HCT116 (cell line): ENCODE measurements at regions not wholly inside any gene's neighbourhood (a gene's known extent, or its start where the extent isn't known, plus 50 kb on each side); places are given as distances from the start of the nearest gene placed in this dataset.

Experiments used
- CEBPB ChIP-seq: IDR thresholded peaks from 2 replicates; pipeline ENCODE4 v1.6.1; 2012; ENCODE audit warnings: low read depth
- EGR1 ChIP-seq: IDR thresholded peaks from 2 replicates; pipeline ENCODE4 v1.6.1; 2012; ENCODE audit warnings: low read depth
- EZH2 ChIP-seq: fragments of 200-600 bp; sonication (generic); IDR thresholded peaks from 2 replicates; pipeline ENCODE4 v1.6.1; 2017; ENCODE audit warnings: antibody characterized with exemption, mixed run types
- JUND ChIP-seq: IDR thresholded peaks from 2 replicates; pipeline ENCODE4 v1.6.1; 2012
- POLR2A ChIP-seq: IDR thresholded peaks from 2 replicates; pipeline ENCODE4 v1.7.0; 2011; ENCODE audit warnings: borderline replicate concordance; ENCODE audit not compliant: insufficient read depth, insufficient read length; ENCODE audit errors: extremely low read depth
- RAD21 ChIP-seq: IDR thresholded peaks from 2 replicates; pipeline ENCODE4 v1.6.1; 2012; ENCODE audit warnings: low read depth, mild to moderate bottlenecking
- SIN3A ChIP-seq: IDR thresholded peaks from 2 replicates; pipeline ENCODE4 v1.6.1; 2012; ENCODE audit warnings: low read depth
- SP1 ChIP-seq: IDR thresholded peaks from 2 replicates; pipeline ENCODE4 v1.6.1; 2012; ENCODE audit warnings: low read depth
- SRF ChIP-seq: IDR thresholded peaks from 2 replicates; pipeline ENCODE4 v1.6.1; 2012; ENCODE audit warnings: low read depth
- ZNF274 ChIP-seq: fragments of 200-500 bp; sonication (Bioruptor generic); IDR thresholded peaks from 2 replicates; pipeline ENCODE4 v1.6.1; 2014; ENCODE audit warnings: mild to moderate bottlenecking, low read depth, low read length, inconsistent platforms
- TF ChIP-seq, protein P1 (sequence below): IDR thresholded peaks from 2 replicates; pipeline ENCODE4 v1.6.1; 2012
- TF ChIP-seq, protein P2 (sequence below), 3 experiments: fragments of 200-600 bp in 1 of 3; sonication (generic) in 1 of 3; IDR thresholded peaks in 2 of 3; conservative IDR thresholded peaks in 1 of 3; 2 replicates each; pipeline ENCODE4 v1.5.1; 2012 to 2017; ENCODE audit warnings: low read depth in 2 of 3, low read length in 2 of 3, antibody characterized with exemption in 1 of 3, borderline replicate concordance in 1 of 3, control low read depth in 1 of 3, mild to moderate bottlenecking in 1 of 3, mixed read lengths in 1 of 3, mixed run types in 1 of 3, moderate library complexity in 1 of 3; ENCODE audit not compliant: insufficient read depth in 1 of 3
- TF ChIP-seq, protein P3 (sequence below): IDR thresholded peaks from 2 replicates; pipeline ENCODE4 v1.6.1; 2012; ENCODE audit warnings: low read depth
- TF ChIP-seq, protein P4 (sequence below): IDR thresholded peaks from 2 replicates; pipeline ENCODE4 v1.6.1; 2011; ENCODE audit warnings: mild to moderate bottlenecking, low read length, moderate library complexity; ENCODE audit not compliant: insufficient replicate concordance; ENCODE audit errors: extremely low read depth

DNA sequence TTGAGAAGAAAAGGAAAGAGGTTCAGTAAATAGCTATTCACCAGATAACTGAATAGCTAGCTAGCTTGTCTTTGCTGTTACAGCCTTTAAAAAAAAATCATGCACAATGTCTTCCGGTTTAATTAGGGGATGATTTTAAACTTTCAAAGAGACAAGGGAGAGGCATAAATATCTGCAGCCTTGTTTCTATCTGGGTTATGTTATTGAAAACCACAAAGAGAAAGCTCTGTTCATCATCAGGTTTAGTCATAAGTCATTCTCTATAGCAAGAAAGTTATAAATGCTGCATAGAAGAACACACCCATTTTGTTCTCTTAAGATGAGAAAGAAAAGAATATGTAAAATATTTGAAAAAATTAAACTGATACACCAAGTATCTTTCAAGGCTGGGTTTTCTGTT, 1046.9 kb downstream of the AACS start:
- TF ChIP-seq EZH2 (no peak), POLR2A (no peak), SIN3A (no peak), EGR1 (no peak), RAD21 (no peak), JUND (no peak), CEBPB (no peak), SRF (no peak), SP1 (no peak), ZNF274 (no peak)
- TF ChIP-seq, protein P1, sequence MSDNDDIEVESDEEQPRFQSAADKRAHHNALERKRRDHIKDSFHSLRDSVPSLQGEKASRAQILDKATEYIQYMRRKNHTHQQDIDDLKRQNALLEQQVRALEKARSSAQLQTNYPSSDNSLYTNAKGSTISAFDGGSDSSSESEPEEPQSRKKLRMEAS = no peak
- TF ChIP-seq, protein P2, sequence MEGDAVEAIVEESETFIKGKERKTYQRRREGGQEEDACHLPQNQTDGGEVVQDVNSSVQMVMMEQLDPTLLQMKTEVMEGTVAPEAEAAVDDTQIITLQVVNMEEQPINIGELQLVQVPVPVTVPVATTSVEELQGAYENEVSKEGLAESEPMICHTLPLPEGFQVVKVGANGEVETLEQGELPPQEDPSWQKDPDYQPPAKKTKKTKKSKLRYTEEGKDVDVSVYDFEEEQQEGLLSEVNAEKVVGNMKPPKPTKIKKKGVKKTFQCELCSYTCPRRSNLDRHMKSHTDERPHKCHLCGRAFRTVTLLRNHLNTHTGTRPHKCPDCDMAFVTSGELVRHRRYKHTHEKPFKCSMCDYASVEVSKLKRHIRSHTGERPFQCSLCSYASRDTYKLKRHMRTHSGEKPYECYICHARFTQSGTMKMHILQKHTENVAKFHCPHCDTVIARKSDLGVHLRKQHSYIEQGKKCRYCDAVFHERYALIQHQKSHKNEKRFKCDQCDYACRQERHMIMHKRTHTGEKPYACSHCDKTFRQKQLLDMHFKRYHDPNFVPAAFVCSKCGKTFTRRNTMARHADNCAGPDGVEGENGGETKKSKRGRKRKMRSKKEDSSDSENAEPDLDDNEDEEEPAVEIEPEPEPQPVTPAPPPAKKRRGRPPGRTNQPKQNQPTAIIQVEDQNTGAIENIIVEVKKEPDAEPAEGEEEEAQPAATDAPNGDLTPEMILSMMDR (IDR thresholded peaks at IDR 0.05 in 2 of 3, conservative IDR thresholded peaks at IDR 0.05 in 1 of 3; ENCODE audit: borderline replicate concordance in 1 of 3, insufficient read depth in 1 of 3, low read depth in 2 of 3, low read length in 2 of 3) = no peak
- TF ChIP-seq, protein P3, sequence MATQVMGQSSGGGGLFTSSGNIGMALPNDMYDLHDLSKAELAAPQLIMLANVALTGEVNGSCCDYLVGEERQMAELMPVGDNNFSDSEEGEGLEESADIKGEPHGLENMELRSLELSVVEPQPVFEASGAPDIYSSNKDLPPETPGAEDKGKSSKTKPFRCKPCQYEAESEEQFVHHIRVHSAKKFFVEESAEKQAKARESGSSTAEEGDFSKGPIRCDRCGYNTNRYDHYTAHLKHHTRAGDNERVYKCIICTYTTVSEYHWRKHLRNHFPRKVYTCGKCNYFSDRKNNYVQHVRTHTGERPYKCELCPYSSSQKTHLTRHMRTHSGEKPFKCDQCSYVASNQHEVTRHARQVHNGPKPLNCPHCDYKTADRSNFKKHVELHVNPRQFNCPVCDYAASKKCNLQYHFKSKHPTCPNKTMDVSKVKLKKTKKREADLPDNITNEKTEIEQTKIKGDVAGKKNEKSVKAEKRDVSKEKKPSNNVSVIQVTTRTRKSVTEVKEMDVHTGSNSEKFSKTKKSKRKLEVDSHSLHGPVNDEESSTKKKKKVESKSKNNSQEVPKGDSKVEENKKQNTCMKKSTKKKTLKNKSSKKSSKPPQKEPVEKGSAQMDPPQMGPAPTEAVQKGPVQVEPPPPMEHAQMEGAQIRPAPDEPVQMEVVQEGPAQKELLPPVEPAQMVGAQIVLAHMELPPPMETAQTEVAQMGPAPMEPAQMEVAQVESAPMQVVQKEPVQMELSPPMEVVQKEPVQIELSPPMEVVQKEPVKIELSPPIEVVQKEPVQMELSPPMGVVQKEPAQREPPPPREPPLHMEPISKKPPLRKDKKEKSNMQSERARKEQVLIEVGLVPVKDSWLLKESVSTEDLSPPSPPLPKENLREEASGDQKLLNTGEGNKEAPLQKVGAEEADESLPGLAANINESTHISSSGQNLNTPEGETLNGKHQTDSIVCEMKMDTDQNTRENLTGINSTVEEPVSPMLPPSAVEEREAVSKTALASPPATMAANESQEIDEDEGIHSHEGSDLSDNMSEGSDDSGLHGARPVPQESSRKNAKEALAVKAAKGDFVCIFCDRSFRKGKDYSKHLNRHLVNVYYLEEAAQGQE = no peak
- TF ChIP-seq, protein P4, sequence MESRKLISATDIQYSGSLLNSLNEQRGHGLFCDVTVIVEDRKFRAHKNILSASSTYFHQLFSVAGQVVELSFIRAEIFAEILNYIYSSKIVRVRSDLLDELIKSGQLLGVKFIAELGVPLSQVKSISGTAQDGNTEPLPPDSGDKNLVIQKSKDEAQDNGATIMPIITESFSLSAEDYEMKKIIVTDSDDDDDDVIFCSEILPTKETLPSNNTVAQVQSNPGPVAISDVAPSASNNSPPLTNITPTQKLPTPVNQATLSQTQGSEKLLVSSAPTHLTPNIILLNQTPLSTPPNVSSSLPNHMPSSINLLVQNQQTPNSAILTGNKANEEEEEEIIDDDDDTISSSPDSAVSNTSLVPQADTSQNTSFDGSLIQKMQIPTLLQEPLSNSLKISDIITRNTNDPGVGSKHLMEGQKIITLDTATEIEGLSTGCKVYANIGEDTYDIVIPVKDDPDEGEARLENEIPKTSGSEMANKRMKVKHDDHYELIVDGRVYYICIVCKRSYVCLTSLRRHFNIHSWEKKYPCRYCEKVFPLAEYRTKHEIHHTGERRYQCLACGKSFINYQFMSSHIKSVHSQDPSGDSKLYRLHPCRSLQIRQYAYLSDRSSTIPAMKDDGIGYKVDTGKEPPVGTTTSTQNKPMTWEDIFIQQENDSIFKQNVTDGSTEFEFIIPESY = no peak
